Cardiac muscle cell (in vitro differentiated cells and primary cell): ENCODE measurements at regions not wholly inside any gene's neighbourhood (a gene's known extent, or its start where the extent isn't known, plus 50 kb on each side); places are given as distances from the start of the nearest gene placed in this dataset.

Source experiments
- DNase-seq, 2 donors: peaks; one replicate each; pipeline versions ENCODE4 v3.0.0 to v3.0.0-alpha.2; 2010 to 2017; ENCODE audit warnings: low read depth in 1 of 2, low spot score in 1 of 2
- H3K27ac ChIP-seq: fragments of 200-600 bp; sonication (generic); 2 replicates; pipeline ENCODE4 v1.5.1; 2016
- H3K27me3 ChIP-seq: fragments of 200-600 bp; sonication (generic); 2 replicates; pipeline ENCODE4 v1.6.0; 2016; ENCODE audit warnings: control low read depth
- H3K36me3 ChIP-seq: fragments of 200-600 bp; sonication (generic); 2 replicates; pipeline ENCODE4 v1.5.1; 2016; ENCODE audit warnings: control low read depth
- H3K4me1 ChIP-seq: fragments of 200-600 bp; sonication (generic); 2 replicates; pipeline ENCODE4 v1.8.1; 2017; ENCODE audit warnings: low read depth, mild to moderate bottlenecking, mixed run types
- H3K4me3 ChIP-seq: fragments of 200-600 bp; sonication (generic); 2 replicates; pipeline ENCODE4 v1.5.1; 2016; ENCODE audit warnings: mild to moderate bottlenecking
- H3K9me3 ChIP-seq: fragments of 200-600 bp; sonication (generic); 2 replicates; pipeline ENCODE4 v1.5.1; 2017; ENCODE audit warnings: low read depth, mild to moderate bottlenecking, control low read depth
- TF ChIP-seq, protein P1 (sequence below): IDR thresholded peaks from 2 replicates; pipeline ENCODE4 v1.5.1; 2012; ENCODE audit warnings: low read depth, mild to moderate bottlenecking, low read length

DNA sequence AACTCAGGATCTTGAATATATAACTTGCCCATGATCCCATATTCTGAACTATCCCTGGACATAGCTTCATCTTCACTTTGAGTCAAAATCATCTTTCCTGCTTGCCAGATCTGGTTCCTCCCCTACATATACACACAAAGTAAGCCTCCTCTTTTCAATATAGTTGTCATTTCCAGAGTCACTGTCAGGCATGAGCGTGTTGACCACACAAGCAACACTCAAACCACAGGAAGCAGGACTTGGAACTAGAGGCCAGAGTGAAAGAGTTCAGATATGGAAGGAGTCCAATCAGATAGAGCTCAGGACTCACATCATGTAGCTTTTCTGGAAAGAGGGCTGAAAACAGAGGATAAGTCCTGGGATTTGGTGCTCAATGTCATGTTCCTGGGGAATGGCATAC lies 1140.6 kb downstream of the BCL11B start:
- Histone ChIP-seq H3K27me3 (no peaks in the 10 kb centered on the region), H3K4me1 (no peaks in the 10 kb centered on the region), H3K27ac (no peak overlapping the region), H3K4me3 (no peak overlapping the region), H3K9me3 (no peaks in the 10 kb centered on the region), H3K36me3 (no peaks in the 10 kb centered on the region)
- TF ChIP-seq, protein P1, sequence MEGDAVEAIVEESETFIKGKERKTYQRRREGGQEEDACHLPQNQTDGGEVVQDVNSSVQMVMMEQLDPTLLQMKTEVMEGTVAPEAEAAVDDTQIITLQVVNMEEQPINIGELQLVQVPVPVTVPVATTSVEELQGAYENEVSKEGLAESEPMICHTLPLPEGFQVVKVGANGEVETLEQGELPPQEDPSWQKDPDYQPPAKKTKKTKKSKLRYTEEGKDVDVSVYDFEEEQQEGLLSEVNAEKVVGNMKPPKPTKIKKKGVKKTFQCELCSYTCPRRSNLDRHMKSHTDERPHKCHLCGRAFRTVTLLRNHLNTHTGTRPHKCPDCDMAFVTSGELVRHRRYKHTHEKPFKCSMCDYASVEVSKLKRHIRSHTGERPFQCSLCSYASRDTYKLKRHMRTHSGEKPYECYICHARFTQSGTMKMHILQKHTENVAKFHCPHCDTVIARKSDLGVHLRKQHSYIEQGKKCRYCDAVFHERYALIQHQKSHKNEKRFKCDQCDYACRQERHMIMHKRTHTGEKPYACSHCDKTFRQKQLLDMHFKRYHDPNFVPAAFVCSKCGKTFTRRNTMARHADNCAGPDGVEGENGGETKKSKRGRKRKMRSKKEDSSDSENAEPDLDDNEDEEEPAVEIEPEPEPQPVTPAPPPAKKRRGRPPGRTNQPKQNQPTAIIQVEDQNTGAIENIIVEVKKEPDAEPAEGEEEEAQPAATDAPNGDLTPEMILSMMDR, result no peak
- DNase-seq, result no peak

DNA sequence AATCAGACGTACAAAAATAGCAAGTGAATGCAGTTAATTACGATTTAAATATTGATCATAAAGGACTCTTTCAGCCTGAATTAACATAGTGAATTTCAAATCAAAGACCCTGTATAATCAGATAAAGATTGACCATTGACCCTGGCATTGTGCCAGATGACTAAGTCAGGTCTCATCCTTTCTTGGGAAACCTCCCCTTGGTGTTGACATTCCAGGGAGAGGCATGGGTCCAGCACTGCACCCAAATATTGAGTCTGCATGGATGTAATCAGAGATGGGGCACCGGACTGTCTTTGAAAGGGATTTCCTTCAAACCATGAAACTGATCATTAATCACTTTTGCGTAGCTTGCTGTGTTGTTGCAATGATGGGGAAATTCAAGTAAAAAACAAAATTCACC lies 1138.2 kb downstream of the BCL11B start:
- H3K4me1 ChIP-seq, result peaks cover 11% of the 10 kb centered on the region
- H3K9me3 ChIP-seq, result no peaks in the 10 kb centered on the region
- no peak overlapping the region for H3K4me3 ChIP-seq
- no peak overlapping the region for H3K27ac ChIP-seq
- H3K27me3 ChIP-seq, result no peaks in the 10 kb centered on the region
- TF ChIP-seq, protein P1, result no peak
- DNase-seq, result no peak
- no peaks in the 10 kb centered on the region for H3K36me3 ChIP-seq

DNA sequence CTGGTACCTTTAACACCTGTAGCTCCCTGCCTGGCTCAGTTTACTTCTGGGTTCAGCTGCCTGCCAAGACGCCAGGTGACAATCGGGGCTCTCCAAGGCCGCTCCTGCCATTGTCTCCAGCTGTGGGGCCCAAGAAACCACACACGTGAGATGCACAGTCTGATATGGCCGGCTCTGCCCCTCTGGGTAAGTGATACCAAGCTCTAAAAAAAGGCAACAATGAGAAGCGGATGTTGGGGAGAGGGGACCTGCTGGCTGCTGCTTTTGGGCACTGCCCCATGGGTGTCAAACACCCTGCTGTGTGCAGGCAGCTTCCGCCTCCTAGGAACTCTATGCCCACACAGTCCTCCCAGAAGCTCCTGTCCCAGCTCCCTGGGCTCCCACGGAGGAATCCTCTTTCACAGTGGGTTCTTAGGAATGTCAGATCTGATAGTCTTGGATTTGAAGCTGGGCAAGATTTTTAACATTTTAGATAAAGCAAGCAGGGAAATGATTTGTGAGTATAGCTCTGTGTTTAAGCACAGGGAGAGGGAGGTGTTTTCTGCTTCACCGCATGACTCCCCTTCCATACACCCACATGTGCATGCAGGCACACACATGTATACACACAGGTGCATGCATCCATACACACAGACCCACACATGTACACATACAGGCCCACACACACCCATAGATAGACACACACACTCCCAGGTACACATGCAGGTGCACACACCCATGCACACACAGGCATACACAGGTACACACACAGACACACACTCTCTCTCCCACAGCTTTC lies 1135.8 kb downstream of the BCL11B start:
- no peak for DNase-seq
- no peak overlapping the region for H3K4me3 ChIP-seq
- no peaks in the 10 kb centered on the region for H3K27me3 ChIP-seq
- no peaks in the 10 kb centered on the region for H3K36me3 ChIP-seq
- H3K27ac ChIP-seq, result no peak overlapping the region
- H3K4me1 ChIP-seq, result peaks cover 11% of the 10 kb centered on the region
- H3K9me3 ChIP-seq, result no peaks in the 10 kb centered on the region
- TF ChIP-seq, protein P1, result no peak

DNA sequence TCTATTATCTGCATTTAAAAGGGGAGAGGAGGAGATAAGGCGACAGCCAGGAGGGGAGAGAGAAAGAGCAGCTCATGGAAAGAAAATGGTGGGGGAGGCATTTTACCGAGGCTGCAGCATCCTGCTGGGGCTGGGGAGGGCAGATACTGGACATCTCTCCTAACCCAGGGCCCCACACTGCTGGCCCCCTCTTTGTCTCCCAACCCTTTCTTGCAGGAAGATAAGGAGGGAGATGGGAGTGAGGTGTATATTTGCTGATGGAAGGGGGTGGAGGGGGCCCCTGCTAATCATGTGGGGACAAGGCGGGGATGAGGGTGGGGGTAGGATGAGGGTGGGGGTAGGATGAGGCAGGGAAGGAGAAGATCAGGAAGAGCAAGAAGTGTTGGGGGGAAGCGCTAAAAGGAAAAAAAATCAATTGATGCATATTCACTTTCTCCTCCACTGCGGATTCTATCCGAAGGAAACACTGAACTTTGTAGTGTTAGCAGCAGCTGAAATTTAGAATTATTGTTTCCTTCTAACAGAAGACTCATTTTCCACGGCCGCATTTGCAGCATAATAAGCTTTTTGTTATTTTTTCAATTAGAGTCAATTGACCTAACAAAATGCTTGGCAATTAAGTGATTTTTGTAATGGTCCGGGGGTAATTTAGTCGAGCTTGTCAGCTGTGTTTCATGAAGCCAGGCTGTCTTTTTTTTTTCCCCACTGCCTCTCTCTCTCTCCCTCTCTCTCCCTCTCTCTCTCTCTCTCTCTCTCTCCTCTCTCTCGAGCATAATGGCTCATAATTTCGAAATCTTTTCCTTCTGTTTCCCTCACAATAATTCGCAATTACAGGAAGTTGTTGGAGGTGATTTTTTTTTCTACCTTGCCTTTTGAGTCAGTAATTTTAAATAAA lies 1134.6 kb downstream of the BCL11B start:
- DNase-seq, result no peak
- no peaks in the 10 kb centered on the region for H3K27me3 ChIP-seq
- H3K9me3 ChIP-seq, result no peaks in the 10 kb centered on the region
- no peak overlapping the region for H3K27ac ChIP-seq
- TF ChIP-seq, protein P1, result no peak
- H3K4me3 ChIP-seq, result no peak overlapping the region
- no peaks in the 10 kb centered on the region for H3K36me3 ChIP-seq
- H3K4me1 ChIP-seq, result peaks cover 11% of the 10 kb centered on the region

DNA sequence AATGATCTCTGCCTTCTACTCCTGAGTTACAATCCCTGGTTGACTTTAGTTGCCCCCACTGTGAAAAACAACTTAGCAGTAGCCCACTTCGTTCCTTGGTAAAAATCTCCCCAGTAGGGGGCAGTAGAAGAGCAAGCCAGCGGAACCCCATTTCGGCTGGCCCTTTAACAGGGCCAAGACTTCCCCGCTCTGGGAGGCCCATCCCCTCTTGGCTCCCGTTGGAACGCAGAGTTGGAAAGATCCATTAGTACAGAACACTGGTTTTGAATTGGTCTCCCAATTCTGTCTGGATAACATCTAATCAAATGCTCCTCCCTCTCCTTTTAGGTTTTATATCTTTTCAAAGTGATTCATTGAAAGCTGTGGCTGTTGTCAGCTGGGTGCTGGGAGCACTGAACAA lies 1133.3 kb downstream of the BCL11B start:
- H3K4me3 ChIP-seq, result no peak overlapping the region
- TF ChIP-seq, protein P1, result peak; percentile 27
- H3K36me3 ChIP-seq, result no peaks in the 10 kb centered on the region
- H3K27ac ChIP-seq, result no peak overlapping the region
- H3K4me1 ChIP-seq, result peaks cover 11% of the 10 kb centered on the region
- H3K27me3 ChIP-seq, result no peaks in the 10 kb centered on the region
- H3K9me3 ChIP-seq, result no peaks in the 10 kb centered on the region
- DNase-seq, result peak; percentile 22 to 55
